HL-60 (cell line): ENCODE measurements at regions not wholly inside any gene's neighbourhood (a gene's known extent, or its start where the extent isn't known, plus 50 kb on each side); places are given as distances from the start of the nearest gene placed in this dataset.

Experiments used
- DNase-seq, 2 experiments: peaks; one replicate each; pipeline ENCODE4 v3.0.0-alpha.2; 2010 to 2020; ENCODE audit warnings: low read depth in 1 of 2, low spot score in 1 of 2
- H3K27ac ChIP-seq: fragments of 250-450 bp; sonication (Bioruptor Pico); replicated peaks from 2 replicates; pipeline ENCODE4 v1.5.1; 2020; ENCODE audit warnings: mild to moderate bottlenecking, moderate library complexity
- H3K27me3 ChIP-seq: fragments of 250-450 bp; sonication (Bioruptor Pico); 2 replicates; pipeline ENCODE4 v1.5.1; 2021; ENCODE audit warnings: mild to moderate bottlenecking, moderate library complexity; ENCODE audit not compliant: insufficient read depth, poor library complexity, severe bottlenecking
- H3K4me3 ChIP-seq: replicated peaks from 2 replicates; pipeline ENCODE4 v1.5.1; 2011; ENCODE audit warnings: mild to moderate bottlenecking, control low read depth, low read length; ENCODE audit not compliant: insufficient read depth
- CTCF ChIP-seq: IDR thresholded peaks from one replicate; pipeline ENCODE4 v1.5.1; 2011; ENCODE audit warnings: low read length, control low read depth, inconsistent platforms; ENCODE audit not compliant: insufficient read depth
- GABPA ChIP-seq: IDR thresholded peaks from 2 replicates; pipeline ENCODE4 v1.6.1; 2012; ENCODE audit warnings: low read depth
- POLR2AphosphoS5 ChIP-seq: IDR thresholded peaks from 2 replicates; pipeline ENCODE4 v1.6.1; 2012; ENCODE audit warnings: low read depth
- REST ChIP-seq: IDR thresholded peaks from 2 replicates; pipeline ENCODE4 v1.6.1; 2012; ENCODE audit warnings: low read depth; ENCODE audit not compliant: insufficient replicate concordance
- SPI1 ChIP-seq: IDR thresholded peaks from 2 replicates; pipeline ENCODE4 v1.6.1; 2012; ENCODE audit warnings: low read depth, mild to moderate bottlenecking, borderline replicate concordance

- no peaks in the 10 kb centered on the region for H3K27me3 ChIP-seq
- H3K4me3 ChIP-seq, result no peak overlapping the region
- no peak for DNase-seq
- TF ChIP-seq POLR2AphosphoS5, result no peak
- no peak for TF ChIP-seq GABPA
- TF ChIP-seq REST, result no peak
- TF ChIP-seq CTCF, result no peak
- TF ChIP-seq SPI1, result no peak
- H3K27ac ChIP-seq, result no peak overlapping the region
Observed at GRCh38 chr3:150054635-150055034, 83.9 kb upstream of the PFN2 start.

- DNase-seq, result no peak
- H3K4me3 ChIP-seq, result no peak overlapping the region
- no peak overlapping the region for H3K27ac ChIP-seq
- TF ChIP-seq POLR2AphosphoS5 (no peak), REST (no peak), GABPA (no peak), SPI1 (no peak), CTCF (no peak)
- H3K27me3 ChIP-seq, result no peaks in the 10 kb centered on the region
Observed at GRCh38 chr3:150050510-150050909, 79.8 kb upstream of the PFN2 start.

- no peak overlapping the region for H3K4me3 ChIP-seq
- H3K27me3 ChIP-seq, result no peaks in the 10 kb centered on the region
- no peak for DNase-seq
- H3K27ac ChIP-seq, result no peak overlapping the region
- TF ChIP-seq CTCF (no peak), GABPA (no peak), SPI1 (no peak), REST (no peak), POLR2AphosphoS5 (no peak)
Observed at GRCh38 chr3:150049317-150049716, 78.6 kb upstream of the PFN2 start.
